Skeletal muscle satellite cell (primary cell): ENCODE measurements at regions not wholly inside any gene's neighbourhood (a gene's known extent, or its start where the extent isn't known, plus 50 kb on each side); places are given as distances from the start of the nearest gene placed in this dataset.

Source experiments
- H3K27me3 ChIP-seq: 2 replicates; pipeline ENCODE4 v1.7.0; 2013; ENCODE audit warnings: low read length; ENCODE audit not compliant: control insufficient read depth, insufficient read depth
- H3K36me3 ChIP-seq: 2 replicates; pipeline ENCODE4 v1.7.0; 2013; ENCODE audit warnings: mild to moderate bottlenecking, control low read depth, low read length; ENCODE audit not compliant: insufficient read depth
- H3K4me1 ChIP-seq: 2 replicates; pipeline ENCODE4 v1.7.0; 2013; ENCODE audit warnings: low read length; ENCODE audit not compliant: control insufficient read depth, insufficient read depth
- H3K4me2 ChIP-seq: 2 replicates; pipeline ENCODE4 v1.7.0; 2013; ENCODE audit warnings: mild to moderate bottlenecking, low read length
- H3K4me3 ChIP-seq: 2 replicates; pipeline ENCODE4 v1.7.0; 2013; ENCODE audit warnings: low read length
- H3K9ac ChIP-seq: 2 replicates; pipeline ENCODE4 v1.7.0; 2013; ENCODE audit warnings: mild to moderate bottlenecking, low read depth, low read length, moderate library complexity
- H3K9me3 ChIP-seq: replicated peaks from 2 replicates; pipeline ENCODE4 v1.7.0; 2013; ENCODE audit warnings: mild to moderate bottlenecking, control low read depth, low read length

DNA sequence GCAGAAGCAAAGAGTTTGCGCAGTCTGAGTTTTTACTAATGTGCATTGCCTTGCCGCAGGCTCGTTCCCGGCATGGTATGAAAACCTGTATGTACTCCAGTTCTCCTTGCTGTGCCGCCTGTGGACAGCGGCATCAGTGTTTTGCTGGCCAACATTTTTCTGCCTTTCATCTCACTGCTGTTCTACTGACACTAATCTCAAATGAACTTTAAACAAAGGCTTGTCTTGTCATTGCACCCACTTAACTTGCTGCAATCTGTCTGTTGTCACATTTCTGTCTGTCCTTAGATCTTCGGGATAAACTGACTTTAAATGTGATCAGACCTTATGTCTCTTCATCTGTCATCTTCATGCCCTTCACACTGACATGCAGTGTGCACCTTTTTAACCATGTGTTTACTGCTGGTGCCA is 71.7 kb upstream of the ZNRF2 start:
- Histone ChIP-seq H3K9ac (no peak overlapping the region), H3K27me3 (peaks cover 21% of the 10 kb centered on the region), H3K9me3 (no peaks in the 10 kb centered on the region), H3K36me3 (no peaks in the 10 kb centered on the region), H3K4me2 (no peak overlapping the region), H3K4me1 (no peaks in the 10 kb centered on the region), H3K4me3 (no peak overlapping the region)

DNA sequence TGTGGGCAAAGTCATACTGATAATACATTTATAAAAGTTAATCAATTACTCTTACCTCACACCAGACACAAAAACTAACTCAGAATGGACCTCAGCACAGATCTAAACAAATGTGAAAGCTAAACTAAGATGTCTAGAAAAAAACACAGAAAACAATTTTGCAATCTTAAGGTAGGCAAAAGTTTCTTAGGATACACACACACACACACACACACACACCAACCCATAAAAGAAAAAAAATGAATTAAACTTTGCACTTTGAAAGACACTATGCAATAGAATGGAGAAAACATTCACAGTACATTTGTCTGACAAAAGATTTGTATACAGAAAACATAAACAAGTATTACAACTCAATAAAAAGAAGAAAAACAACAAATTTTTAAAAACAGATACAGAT is 70.8 kb upstream of the ZNRF2 start:
- Histone ChIP-seq H3K27me3 (peaks cover 21% of the 10 kb centered on the region), H3K4me1 (no peaks in the 10 kb centered on the region), H3K4me3 (no peak overlapping the region), H3K9me3 (no peaks in the 10 kb centered on the region), H3K9ac (no peak overlapping the region), H3K4me2 (no peak overlapping the region), H3K36me3 (no peaks in the 10 kb centered on the region)

DNA sequence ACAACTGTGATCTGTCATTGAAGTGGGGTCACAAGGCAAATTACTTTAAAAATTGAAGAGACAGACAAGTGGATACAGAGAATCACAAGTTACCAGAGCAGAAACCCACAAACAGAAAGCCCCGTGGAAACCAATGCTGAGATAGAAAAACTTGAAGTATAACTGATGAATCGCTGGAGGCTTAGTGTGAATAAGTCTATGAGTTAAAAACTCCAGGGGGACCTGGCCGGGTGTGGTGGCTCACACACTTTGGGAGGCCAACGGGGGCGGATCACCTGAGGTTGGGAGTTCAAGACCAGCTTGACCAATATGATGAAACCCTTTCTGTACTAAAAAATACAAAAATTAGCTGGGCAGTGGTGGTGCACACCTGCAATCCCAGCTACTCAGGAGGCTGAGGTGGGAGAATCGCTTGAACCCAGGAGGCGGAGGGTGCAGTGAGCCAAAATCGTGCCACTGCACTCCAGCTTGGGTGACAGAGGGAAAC is 69.7 kb upstream of the ZNRF2 start:
- no peaks in the 10 kb centered on the region for H3K36me3 ChIP-seq
- no peaks in the 10 kb centered on the region for H3K9me3 ChIP-seq
- H3K4me2 ChIP-seq = no peak overlapping the region
- H3K27me3 ChIP-seq = peaks cover 21% of the 10 kb centered on the region
- no peaks in the 10 kb centered on the region for H3K4me1 ChIP-seq
- no peak overlapping the region for H3K9ac ChIP-seq
- no peak overlapping the region for H3K4me3 ChIP-seq

DNA sequence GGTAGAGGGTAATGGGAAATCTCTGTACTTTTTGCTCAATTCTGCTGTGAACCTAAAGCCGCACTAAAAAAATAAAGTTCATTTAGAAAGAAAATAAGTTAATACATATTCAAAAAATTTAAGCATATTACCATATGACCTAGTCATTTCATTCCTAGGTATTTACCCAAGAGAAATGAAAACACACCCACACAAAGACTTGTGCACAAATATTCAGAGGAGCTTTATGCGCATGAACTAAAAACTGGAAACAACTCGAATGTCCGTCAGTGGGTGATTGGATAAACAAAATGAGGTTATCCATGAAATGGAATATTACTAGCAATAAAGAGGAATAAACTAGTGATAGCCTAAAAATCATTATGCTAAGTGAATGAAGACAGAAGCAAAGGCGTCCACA is 62.6 kb upstream of the ZNRF2 start:
- Histone ChIP-seq H3K4me2 (no peak overlapping the region), H3K4me3 (no peak overlapping the region), H3K27me3 (no peaks in the 10 kb centered on the region), H3K9me3 (no peaks in the 10 kb centered on the region), H3K9ac (no peak overlapping the region), H3K36me3 (no peaks in the 10 kb centered on the region), H3K4me1 (peaks cover 27% of the 10 kb centered on the region)

DNA sequence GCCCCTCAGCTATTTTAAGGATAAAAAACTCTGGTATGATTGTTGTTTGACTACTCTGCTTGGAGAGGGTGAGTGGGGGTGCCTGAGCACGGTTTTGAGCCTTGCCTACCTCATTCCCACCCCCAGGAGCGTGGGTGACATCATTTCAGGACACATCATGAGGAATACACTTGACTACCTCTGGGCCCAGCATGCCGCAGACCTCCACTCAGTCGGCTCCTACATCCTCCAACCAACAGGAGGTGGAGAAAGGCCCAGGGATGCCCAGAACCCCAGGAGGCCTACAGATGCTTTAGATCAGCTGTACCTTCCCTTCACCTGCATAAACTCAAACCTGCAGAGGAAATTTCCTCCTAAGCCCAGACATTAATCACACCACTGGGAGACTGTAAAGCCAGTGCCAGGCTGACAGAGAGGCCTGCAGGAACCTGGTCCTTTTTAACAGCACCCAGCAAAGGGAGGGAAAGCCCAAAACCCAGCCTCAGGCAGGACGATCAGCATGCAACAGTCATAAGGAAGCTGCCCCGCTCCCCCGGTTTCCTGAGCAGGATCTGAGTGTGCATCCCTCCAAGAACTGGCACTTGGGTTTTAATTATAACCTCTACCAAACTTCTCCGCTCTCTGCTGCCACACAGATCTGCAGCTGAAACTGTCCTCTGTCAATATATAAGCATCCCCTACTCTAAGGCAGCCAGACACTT is 61.7 kb upstream of the ZNRF2 start:
- H3K4me3 ChIP-seq = no peak overlapping the region
- no peaks in the 10 kb centered on the region for H3K9me3 ChIP-seq
- no peak overlapping the region for H3K9ac ChIP-seq
- H3K4me2 ChIP-seq = no peak overlapping the region
- H3K36me3 ChIP-seq = no peaks in the 10 kb centered on the region
- no peaks in the 10 kb centered on the region for H3K27me3 ChIP-seq
- peaks cover 28% of the 10 kb centered on the region for H3K4me1 ChIP-seq

DNA sequence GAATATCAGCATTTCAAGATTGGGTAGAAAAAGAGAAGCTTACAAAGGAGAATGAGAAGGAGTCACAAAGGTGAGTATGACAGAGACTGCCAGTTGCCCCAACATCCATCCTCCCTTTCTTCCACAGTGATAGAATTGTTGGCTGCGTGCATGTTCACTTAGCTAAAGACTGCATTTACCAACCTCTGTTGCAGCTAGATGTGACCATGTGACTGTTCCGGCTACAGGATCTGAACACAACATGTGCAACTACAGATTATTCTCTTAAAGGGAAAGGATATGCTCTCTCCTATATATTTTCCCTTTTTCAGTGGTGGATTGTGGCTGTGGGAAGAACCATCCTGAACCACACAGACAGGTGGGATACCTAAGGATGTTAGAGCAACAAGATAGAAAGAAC is 60.5 kb upstream of the ZNRF2 start:
- H3K4me1 ChIP-seq = peaks cover 28% of the 10 kb centered on the region
- no peak overlapping the region for H3K4me3 ChIP-seq
- no peak overlapping the region for H3K4me2 ChIP-seq
- no peaks in the 10 kb centered on the region for H3K27me3 ChIP-seq
- no peak overlapping the region for H3K9ac ChIP-seq
- no peaks in the 10 kb centered on the region for H3K9me3 ChIP-seq
- H3K36me3 ChIP-seq = no peaks in the 10 kb centered on the region

DNA sequence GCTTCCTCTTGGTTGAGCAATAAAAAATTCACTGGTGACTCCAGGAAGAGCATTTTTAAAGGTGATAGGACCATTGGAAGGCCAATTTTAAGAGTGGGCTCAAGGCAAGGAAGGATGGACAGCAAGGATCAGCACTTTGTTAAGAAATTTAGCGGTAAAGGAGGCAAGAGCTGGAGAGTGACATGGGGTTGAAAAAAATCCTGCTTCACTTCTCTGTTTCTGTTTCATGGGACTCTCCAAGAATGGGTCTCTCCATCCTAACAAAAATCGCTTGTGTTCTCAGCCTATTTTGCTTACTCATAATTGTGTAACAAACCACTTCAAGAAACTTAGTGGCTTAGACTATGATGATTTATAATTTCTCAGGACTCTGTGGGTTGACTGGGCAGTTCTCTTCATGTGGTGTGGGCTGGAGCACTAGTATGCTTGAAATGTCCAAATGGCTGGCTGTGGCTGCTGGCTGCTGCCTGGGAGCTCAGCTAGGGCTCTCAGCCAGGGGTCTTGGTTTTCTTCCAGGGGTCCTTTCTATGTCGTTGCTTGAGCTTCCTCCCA is 59.8 kb upstream of the ZNRF2 start:
- H3K9ac ChIP-seq = no peak overlapping the region

DNA sequence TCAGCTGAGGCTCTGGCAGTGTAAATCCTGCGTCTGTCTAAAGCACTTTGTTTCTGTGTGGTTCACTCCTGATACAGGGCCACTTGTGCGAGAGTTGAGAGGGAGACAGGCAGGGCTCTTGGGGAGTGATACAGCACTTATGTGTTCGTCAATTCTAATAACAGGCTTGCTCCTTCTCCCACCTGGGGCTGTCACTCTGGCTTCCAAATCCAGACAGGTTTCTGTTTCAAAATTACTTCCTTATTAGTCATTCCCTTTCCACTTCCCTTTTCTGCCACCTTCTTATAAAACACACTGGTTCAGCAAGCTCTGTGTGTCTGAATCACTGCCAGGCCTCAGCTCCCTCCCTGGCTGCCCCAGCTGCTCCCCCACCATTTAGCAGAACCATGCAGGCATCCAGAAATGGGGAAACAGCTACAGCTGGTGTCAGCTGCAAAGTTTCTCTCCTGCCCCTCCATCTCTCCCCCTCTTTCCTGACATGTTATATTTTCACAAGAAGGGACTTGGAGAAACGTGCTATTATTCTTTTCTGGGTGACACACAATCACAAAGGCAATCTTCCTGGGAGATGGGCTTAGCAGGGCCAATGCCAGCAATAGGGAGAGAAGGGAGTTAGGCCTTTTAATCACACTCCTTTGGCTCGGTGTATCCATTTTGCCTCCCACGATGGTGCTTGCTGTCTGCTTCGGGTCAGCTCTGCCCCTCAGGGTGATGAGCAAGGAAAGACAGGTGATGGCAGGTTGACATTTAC is 58.4 kb upstream of the ZNRF2 start:
- Histone ChIP-seq H3K36me3 (no peaks in the 10 kb centered on the region), H3K4me2 (peak overlapping the region; percentile 65), H3K9ac (peak overlapping the region; percentile 34), H3K4me3 (no peak overlapping the region), H3K9me3 (no peaks in the 10 kb centered on the region), H3K4me1 (peaks cover 28% of the 10 kb centered on the region), H3K27me3 (no peaks in the 10 kb centered on the region)

More for the DNA sequence above, 59.8 kb upstream of the ZNRF2 start:
- H3K4me1 ChIP-seq = peaks cover 28% of the 10 kb centered on the region
- H3K9me3 ChIP-seq = no peaks in the 10 kb centered on the region
- H3K4me2 ChIP-seq = peak overlapping the region; percentile 11
- H3K4me3 ChIP-seq = no peak overlapping the region
- no peaks in the 10 kb centered on the region for H3K27me3 ChIP-seq
- H3K36me3 ChIP-seq = no peaks in the 10 kb centered on the region

DNA sequence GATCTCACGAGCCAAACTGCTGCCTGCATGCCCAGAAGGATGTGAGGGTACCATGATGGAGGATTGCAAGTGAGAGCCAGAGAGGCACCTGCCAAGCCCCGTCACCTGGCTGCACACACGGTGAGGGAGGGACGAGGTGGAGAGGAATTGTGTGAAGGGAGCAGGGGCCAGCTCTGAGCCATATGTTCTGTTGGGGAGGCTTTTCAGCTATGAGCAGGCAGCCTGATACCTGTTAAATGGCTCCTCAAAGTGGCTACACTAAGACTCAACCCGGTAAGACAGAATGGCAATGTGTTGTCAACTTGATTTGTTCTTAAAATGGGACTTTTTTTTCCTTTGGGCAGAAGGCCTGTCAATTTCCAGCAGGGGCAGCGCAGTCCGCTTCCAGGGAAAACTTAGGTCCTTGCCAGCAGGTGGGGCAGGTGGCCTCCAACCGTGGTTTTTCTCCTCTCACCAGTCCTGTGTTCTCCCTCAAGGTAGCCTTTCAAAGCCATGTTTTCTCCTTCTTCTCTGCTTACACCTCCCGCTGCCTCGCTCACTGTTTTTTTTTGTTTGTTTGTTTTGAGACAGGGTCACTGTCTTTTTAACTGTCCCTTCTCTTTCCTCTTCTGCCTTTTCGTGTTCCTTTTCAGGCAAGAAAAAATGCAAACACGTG is 57.7 kb upstream of the ZNRF2 start:
- Histone ChIP-seq H3K4me2 (peak overlapping the region; percentile 65), H3K9ac (peak overlapping the region; percentile 34), H3K9me3 (no peaks in the 10 kb centered on the region), H3K4me1 (peaks cover 28% of the 10 kb centered on the region), H3K4me3 (no peak overlapping the region), H3K27me3 (peaks cover 4% of the 10 kb centered on the region), H3K36me3 (no peaks in the 10 kb centered on the region)

DNA sequence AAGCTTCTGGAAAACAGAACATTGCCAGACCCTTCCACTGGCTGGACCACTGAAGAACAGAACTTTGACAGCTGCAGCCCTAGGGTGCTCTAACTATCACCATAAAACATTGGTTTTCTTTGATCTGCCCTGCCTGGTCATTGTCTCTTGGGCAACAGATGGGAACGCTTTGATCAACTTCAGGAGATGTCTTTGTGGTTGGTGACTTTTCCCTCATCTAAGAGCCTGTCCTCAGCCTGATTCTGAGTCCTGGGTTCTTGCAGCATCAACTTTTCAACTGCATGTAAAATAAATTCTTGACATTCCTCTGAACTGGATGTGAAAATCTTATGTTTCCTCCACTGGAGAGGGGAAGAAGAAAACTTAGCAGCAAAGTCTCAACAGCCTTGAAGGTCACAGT is 53.1 kb upstream of the ZNRF2 start:
- no peak overlapping the region for H3K9ac ChIP-seq
- H3K4me1 ChIP-seq = peaks cover 6% of the 10 kb centered on the region
- no peak overlapping the region for H3K4me3 ChIP-seq
- no peak overlapping the region for H3K4me2 ChIP-seq
- H3K36me3 ChIP-seq = no peaks in the 10 kb centered on the region
- H3K27me3 ChIP-seq = peaks cover 4% of the 10 kb centered on the region
- no peaks in the 10 kb centered on the region for H3K9me3 ChIP-seq

DNA sequence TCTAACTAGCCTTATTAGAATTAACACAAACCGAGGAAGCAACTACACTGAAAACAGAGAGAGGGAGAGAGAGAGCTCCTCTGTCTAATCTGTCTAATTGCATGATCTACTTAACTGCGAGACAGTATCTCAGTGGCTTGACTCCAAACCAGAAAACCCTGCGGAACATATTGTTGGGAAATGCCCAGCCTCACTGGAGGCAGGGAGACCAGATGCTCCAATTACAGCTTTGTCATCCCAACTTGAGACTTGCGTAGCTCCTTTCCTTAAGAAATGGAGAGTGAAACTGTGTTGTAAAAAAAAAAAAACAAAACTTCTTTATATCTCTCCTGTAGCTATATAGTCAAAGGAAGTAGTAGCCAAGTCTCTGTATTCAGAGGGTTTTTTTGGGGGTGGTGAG is 52.0 kb upstream of the ZNRF2 start:
- Histone ChIP-seq H3K9me3 (no peaks in the 10 kb centered on the region), H3K9ac (no peak overlapping the region), H3K27me3 (peaks cover 4% of the 10 kb centered on the region), H3K4me1 (no peaks in the 10 kb centered on the region), H3K4me3 (no peak overlapping the region), H3K4me2 (no peak overlapping the region), H3K36me3 (no peaks in the 10 kb centered on the region)
